DMS53 treated with DMSO at 0.1 percent for 48 hours (cell line): ENCODE measurements at regions not wholly inside any gene's neighbourhood (a gene's known extent, or its start where the extent isn't known, plus 50 kb on each side); places are given as distances from the start of the nearest gene placed in this dataset.
"Not testable (repeated sequence)": the region's sequence is repeated elsewhere in the genome, so short reads cannot be mapped to it uniquely, and the experiment has no call there.

Experiments used
- DNase-seq: peaks from one replicate; lab custom pipeline; 2025; ENCODE audit not compliant: unreplicated experiment; lab: John Stamatoyannopoulos, UW

GRCh38 chr13:42373048-42373812 lies 101.3 kb downstream of the AKAP11 start:
- no peak for DNase-seq

- no peak for DNase-seq
Measured at GRCh38 chr13:42375663-42376062, 103.7 kb downstream of the AKAP11 start.

GRCh38 chr13:42377640-42378382 lies 105.9 kb downstream of the AKAP11 start:
- DNase-seq: no peak

GRCh38 chr13:42378383-42378780 lies 106.4 kb downstream of the AKAP11 start:
- no peak for DNase-seq

GRCh38 chr13:42379241-42379640 lies 107.3 kb downstream of the AKAP11 start:
- DNase-seq: no peak

GRCh38 chr13:42380420-42381164 lies 108.6 kb downstream of the AKAP11 start:
- no peak for DNase-seq

GRCh38 chr13:42381165-42381425 lies 109.1 kb downstream of the AKAP11 start:
- DNase-seq: no peak

GRCh38 chr13:42381426-42381825 lies 109.5 kb downstream of the AKAP11 start:
- not testable (repeated sequence) for DNase-seq

- DNase-seq: no peak
Measured at GRCh38 chr13:42383025-42383424, 111.1 kb downstream of the AKAP11 start.

- peak; percentile 57 for DNase-seq
Measured at GRCh38 chr13:42384265-42384664, 112.3 kb downstream of the AKAP11 start.

GRCh38 chr13:42388326-42388725 lies 116.4 kb downstream of the AKAP11 start:
- DNase-seq: no peak

GRCh38 chr13:42389041-42389440 lies 117.1 kb downstream of the AKAP11 start:
- no peak for DNase-seq

- DNase-seq: no peak
Measured at GRCh38 chr13:42392180-42392579, 120.2 kb downstream of the AKAP11 start.

GRCh38 chr13:42392716-42393572 lies 121.0 kb downstream of the AKAP11 start:
- no peak for DNase-seq

- peak; percentile 13 for DNase-seq
Measured at GRCh38 chr13:42393573-42394360, 121.8 kb downstream of the AKAP11 start.

GRCh38 chr13:42394361-42394708 lies 122.4 kb downstream of the AKAP11 start:
- no peak for DNase-seq

- no peak for DNase-seq
Measured at GRCh38 chr13:42394711-42395085, 122.7 kb downstream of the AKAP11 start.

GRCh38 chr13:42395086-42395821 lies 123.3 kb downstream of the AKAP11 start:
- DNase-seq: no peak

- no peak for DNase-seq
Measured at GRCh38 chr13:42396501-42396900, 124.5 kb downstream of the AKAP11 start.
